ENCODE measurements at regions not wholly inside any gene's neighbourhood (a gene's known extent, or its start where the extent isn't known, plus 50 kb on each side); places are given as distances from the start of the nearest gene placed in this dataset.

DNA sequence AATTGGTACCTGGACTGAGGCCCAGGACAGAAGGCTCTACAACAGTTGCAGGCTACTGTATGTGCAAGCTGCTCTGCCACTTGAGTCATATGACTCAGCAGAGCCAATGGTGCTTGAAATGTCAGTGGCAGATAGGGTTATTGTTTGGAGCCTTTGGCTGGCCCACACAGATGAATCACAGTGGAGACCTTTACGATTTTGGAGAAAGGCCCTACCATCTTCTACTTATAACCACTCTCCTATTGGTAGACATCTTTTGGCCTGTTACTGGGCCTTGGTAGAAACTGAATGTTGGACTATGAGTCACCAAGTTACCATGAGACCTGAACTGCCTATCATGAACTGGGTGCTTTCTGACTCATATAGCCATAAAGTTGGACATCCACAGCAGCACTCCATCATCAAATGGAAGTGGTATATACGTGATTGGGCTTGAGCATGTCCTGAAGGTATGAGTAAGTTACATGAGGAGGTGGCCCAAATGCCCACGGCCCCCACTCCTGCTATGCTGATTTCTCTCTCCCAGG lies 88.9 kb upstream of the NRXN1 start:
- H3K4me1 ChIP-seq (ENCODE audit: control insufficient read depth, insufficient read depth, low read length), result no peaks in the 10 kb centered on the region
- H3K36me3 ChIP-seq (ENCODE audit: control insufficient read depth in 2 of 2, insufficient read depth in 1 of 2, low read length in 2 of 2), result no peaks in the 10 kb centered on the region
- TF ChIP-seq ZFP69B (tag by site-specific recombination; IDR thresholded peaks at IDR 0.05), result no peak
- ChIA-PET CTCF (no interaction called here), POLR2A (no interaction called here)
- H3K27ac ChIP-seq (ENCODE audit: extremely low read depth, low read depth, low read length), result no peak overlapping the region
- H3K9me3 ChIP-seq (ENCODE audit: control insufficient read depth, insufficient read depth, low read depth, low read length), result no peaks in the 10 kb centered on the region
- no peak overlapping the region for H3K4me3 ChIP-seq (ENCODE audit: low read depth, low read length)

DNA sequence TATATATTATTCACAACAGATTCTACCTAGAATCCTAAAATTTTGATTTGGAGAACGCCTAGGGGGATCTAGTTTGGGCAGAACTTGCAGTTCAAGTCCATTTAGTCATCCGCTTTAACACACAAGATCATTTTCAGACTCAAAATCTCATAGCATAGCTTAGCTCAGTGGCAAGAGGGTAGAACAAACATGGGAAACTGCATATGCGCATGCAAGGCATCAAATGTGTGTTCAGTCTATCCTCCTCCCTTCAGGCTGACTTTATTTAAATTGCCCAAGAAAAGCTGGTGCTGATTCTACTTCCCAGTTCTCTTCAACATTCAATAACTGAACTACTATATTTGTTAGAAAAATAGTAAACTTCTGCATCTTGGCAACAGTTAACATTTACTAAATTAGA lies 79.6 kb upstream of the NRXN1 start:
- Histone ChIP-seq H3K27ac (ENCODE audit: extremely low read depth, low read depth, low read length) (no peak overlapping the region), H3K9me3 (ENCODE audit: control insufficient read depth, insufficient read depth, low read depth, low read length) (no peaks in the 10 kb centered on the region), H3K4me3 (ENCODE audit: low read depth, low read length) (no peak overlapping the region), H3K36me3 (ENCODE audit: control insufficient read depth in 2 of 2, insufficient read depth in 1 of 2, low read length in 2 of 2) (no peaks in the 10 kb centered on the region), H3K4me1 (ENCODE audit: control insufficient read depth, insufficient read depth, low read length) (no peaks in the 10 kb centered on the region)
- ChIA-PET CTCF (no interaction called here), POLR2A (no interaction called here)
- TF ChIP-seq SP7 (tag by site-specific recombination; IDR thresholded peaks at IDR 0.05) (no peak), ZFHX2 (tag by site-specific recombination; conservative IDR thresholded peaks at IDR 0.05) (no peak), ZNF10 (tag by site-specific recombination; IDR thresholded peaks at IDR 0.05) (no peak), KLF8 (tag by site-specific recombination; IDR thresholded peaks at IDR 0.05) (no peak), ZNF280C (tag by site-specific recombination; IDR thresholded peaks at IDR 0.05) (no peak), EGR2 (tag by site-specific recombination; IDR thresholded peaks at IDR 0.05; ENCODE audit: low read depth) (no peak), ZNF2 (tag by site-specific recombination; IDR thresholded peaks at IDR 0.05) (no peak), ZNF223 (tag by site-specific recombination; IDR thresholded peaks at IDR 0.05) (no peak), ZNF555 (tag by site-specific recombination; conservative IDR thresholded peaks at IDR 0.05) (no peak), MZF1 (tag by site-specific recombination; IDR thresholded peaks at IDR 0.05; ENCODE audit: borderline replicate concordance) (no peak), ZNF513 (tag by site-specific recombination; IDR thresholded peaks at IDR 0.05) (no peak)
- TF ChIP-seq, protein P1, sequence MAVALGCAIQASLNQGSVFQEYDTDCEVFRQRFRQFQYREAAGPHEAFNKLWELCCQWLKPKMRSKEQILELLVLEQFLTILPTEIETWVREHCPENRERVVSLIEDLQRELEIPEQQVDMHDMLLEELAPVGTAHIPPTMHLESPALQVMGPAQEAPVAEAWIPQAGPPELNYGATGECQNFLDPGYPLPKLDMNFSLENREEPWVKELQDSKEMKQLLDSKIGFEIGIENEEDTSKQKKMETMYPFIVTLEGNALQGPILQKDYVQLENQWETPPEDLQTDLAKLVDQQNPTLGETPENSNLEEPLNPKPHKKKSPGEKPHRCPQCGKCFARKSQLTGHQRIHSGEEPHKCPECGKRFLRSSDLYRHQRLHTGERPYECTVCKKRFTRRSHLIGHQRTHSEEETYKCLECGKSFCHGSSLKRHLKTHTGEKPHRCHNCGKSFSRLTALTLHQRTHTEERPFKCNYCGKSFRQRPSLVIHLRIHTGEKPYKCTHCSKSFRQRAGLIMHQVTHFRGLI (tag by site-specific recombination; IDR thresholded peaks at IDR 0.05), result no peak
- TF ChIP-seq, protein P2, sequence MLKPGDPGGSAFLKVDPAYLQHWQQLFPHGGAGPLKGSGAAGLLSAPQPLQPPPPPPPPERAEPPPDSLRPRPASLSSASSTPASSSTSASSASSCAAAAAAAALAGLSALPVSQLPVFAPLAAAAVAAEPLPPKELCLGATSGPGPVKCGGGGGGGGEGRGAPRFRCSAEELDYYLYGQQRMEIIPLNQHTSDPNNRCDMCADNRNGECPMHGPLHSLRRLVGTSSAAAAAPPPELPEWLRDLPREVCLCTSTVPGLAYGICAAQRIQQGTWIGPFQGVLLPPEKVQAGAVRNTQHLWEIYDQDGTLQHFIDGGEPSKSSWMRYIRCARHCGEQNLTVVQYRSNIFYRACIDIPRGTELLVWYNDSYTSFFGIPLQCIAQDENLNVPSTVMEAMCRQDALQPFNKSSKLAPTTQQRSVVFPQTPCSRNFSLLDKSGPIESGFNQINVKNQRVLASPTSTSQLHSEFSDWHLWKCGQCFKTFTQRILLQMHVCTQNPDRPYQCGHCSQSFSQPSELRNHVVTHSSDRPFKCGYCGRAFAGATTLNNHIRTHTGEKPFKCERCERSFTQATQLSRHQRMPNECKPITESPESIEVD (tag by site-specific recombination; IDR thresholded peaks at IDR 0.05), result no peak
- TF ChIP-seq, protein P3, sequence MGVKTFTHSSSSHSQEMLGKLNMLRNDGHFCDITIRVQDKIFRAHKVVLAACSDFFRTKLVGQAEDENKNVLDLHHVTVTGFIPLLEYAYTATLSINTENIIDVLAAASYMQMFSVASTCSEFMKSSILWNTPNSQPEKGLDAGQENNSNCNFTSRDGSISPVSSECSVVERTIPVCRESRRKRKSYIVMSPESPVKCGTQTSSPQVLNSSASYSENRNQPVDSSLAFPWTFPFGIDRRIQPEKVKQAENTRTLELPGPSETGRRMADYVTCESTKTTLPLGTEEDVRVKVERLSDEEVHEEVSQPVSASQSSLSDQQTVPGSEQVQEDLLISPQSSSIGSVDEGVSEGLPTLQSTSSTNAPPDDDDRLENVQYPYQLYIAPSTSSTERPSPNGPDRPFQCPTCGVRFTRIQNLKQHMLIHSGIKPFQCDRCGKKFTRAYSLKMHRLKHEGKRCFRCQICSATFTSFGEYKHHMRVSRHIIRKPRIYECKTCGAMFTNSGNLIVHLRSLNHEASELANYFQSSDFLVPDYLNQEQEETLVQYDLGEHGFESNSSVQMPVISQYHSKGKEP (tag by site-specific recombination; IDR thresholded peaks at IDR 0.05), result no peak
- TF ChIP-seq, protein P4, sequence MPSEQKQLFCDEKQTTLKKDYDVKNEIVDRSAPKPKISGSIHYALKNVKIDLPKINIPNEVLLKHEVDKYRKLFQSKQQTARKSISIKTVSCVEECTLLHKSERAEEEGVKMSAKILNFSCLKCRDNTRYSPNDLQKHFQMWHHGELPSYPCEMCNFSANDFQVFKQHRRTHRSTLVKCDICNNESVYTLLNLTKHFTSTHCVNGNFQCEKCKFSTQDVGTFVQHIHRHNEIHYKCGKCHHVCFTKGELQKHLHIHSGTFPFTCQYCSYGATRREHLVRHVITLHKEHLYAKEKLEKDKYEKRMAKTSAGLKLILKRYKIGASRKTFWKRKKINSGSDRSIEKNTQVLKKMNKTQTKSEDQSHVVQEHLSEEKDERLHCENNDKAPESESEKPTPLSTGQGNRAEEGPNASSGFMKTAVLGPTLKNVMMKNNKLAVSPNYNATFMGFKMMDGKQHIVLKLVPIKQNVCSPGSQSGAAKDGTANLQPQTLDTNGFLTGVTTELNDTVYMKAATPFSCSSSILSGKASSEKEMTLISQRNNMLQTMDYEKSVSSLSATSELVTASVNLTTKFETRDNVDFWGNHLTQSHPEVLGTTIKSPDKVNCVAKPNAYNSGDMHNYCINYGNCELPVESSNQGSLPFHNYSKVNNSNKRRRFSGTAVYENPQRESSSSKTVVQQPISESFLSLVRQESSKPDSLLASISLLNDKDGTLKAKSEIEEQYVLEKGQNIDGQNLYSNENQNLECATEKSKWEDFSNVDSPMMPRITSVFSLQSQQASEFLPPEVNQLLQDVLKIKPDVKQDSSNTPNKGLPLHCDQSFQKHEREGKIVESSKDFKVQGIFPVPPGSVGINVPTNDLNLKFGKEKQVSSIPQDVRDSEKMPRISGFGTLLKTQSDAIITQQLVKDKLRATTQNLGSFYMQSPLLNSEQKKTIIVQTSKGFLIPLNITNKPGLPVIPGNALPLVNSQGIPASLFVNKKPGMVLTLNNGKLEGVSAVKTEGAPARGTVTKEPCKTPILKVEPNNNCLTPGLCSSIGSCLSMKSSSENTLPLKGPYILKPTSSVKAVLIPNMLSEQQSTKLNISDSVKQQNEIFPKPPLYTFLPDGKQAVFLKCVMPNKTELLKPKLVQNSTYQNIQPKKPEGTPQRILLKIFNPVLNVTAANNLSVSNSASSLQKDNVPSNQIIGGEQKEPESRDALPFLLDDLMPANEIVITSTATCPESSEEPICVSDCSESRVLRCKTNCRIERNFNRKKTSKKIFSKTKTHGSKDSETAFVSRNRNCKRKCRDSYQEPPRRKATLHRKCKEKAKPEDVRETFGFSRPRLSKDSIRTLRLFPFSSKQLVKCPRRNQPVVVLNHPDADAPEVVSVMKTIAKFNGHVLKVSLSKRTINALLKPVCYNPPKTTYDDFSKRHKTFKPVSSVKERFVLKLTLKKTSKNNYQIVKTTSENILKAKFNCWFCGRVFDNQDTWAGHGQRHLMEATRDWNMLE (tag by site-specific recombination; conservative IDR thresholded peaks at IDR 0.05; ENCODE audit: low read depth), result no peak
